A549 (cell line): ENCODE measurements at regions not wholly inside any gene's neighbourhood (a gene's known extent, or its start where the extent isn't known, plus 50 kb on each side); places are given as distances from the start of the nearest gene placed in this dataset.

Experiments
- ATAC-seq, 2 experiments: fragments of 200-7000 bp in 1 of 2; fragments of >200 bp in 1 of 2; cut with Nextera tagmentation in 1 of 2; cut with Tn5 transposase in 1 of 2; 3 replicates each; pipeline versions ENCODE4 v1.8.0 to v1.9.1; 2018 to 2020; ENCODE audit warnings: mild to moderate bottlenecking in 1 of 2, moderate library complexity in 1 of 2
- CTCF ChIA-PET: fragments of 300-600 bp; sonication (Branson Sonifier 250); formaldehyde crosslinking; extraction: SDS; loops from one replicate; lab custom pipeline; 2021; ENCODE audit warnings: antibody characterized with exemption, inconsistent platforms; lab: Yijun Ruan, JAX
- POLR2A ChIA-PET: fragments of 350-600 bp; formaldehyde crosslinking; extraction: SDS; loops from one replicate; lab custom pipeline; 2021; ENCODE audit warnings: antibody characterized with exemption, inconsistent platforms; lab: Yijun Ruan, JAX
- DNase-seq, 2 experiments: peaks; one replicate each; pipeline versions ENCODE4 v3.0.0 to v3.0.0-alpha.2; 2011 to 2016; ENCODE audit warnings: low read depth in 1 of 2, low spot score in 1 of 2
- FAIRE-seq: peaks from 2 replicates; lab custom pipeline; 2011; peaks lifted over from hg19 to GRCh38; lab: Jason Lieb, UNC
- H3K27ac ChIP-seq, 2 experiments: fragments of >200 bp; sonication (Bioruptor Twin); formaldehyde crosslinking; 3 replicates each; pipeline ENCODE4 v1.5.1; 2016 to 2017
- H3K4me1 ChIP-seq: fragments of >200 bp; sonication (Bioruptor Twin); formaldehyde crosslinking; 3 replicates; pipeline ENCODE4 v1.6.1; 2016
- H3K4me2 ChIP-seq: fragments of >200 bp; sonication (Bioruptor Twin); formaldehyde crosslinking; 3 replicates; pipeline ENCODE4 v1.6.1; 2016
- H3K4me3 ChIP-seq: fragments of >200 bp; sonication (Bioruptor Twin); formaldehyde crosslinking; 3 replicates; pipeline ENCODE4 v1.5.1; 2016
- H3K9me3 ChIP-seq: fragments of >200 bp; sonication (Bioruptor Twin); formaldehyde crosslinking; 3 replicates; pipeline ENCODE4 v1.6.1; 2016
- BHLHE40 ChIP-seq: IDR thresholded peaks from 2 replicates; pipeline ENCODE4 v1.6.1; 2012; ENCODE audit warnings: low read depth, low read length, inconsistent platforms
- CBX2 ChIP-seq: fragments of 200-600 bp; sonication (generic); IDR thresholded peaks from 2 replicates; pipeline ENCODE4 v1.6.1; 2016; ENCODE audit warnings: low read depth, mild to moderate bottlenecking, borderline replicate concordance
- CHD2 ChIP-seq: fragments of 150-350 bp; IDR thresholded peaks from 2 replicates; pipeline ENCODE4 v1.6.1; 2014; ENCODE audit warnings: low read length; ENCODE audit not compliant: partially characterized antibody
- CHD4 ChIP-seq: fragments of 200-600 bp; sonication (generic); IDR thresholded peaks from 2 replicates; pipeline ENCODE4 v1.6.1; 2016; ENCODE audit warnings: antibody characterized with exemption, mild to moderate bottlenecking, borderline replicate concordance
- CTCF ChIP-seq: fragments of >200 bp; sonication (Bioruptor Twin); formaldehyde crosslinking; IDR thresholded peaks from 3 replicates; pipeline ENCODE4 v1.5.1; 2016
- E2F6 ChIP-seq: IDR thresholded peaks from 2 replicates; pipeline ENCODE4 v1.6.1; 2012; ENCODE audit warnings: low read depth, borderline replicate concordance
- EHF ChIP-seq: fragments of 250-450 bp; sonication (Bioruptor Pico); IDR thresholded peaks from 2 replicates; pipeline ENCODE4 v1.5.0; 2020; ENCODE audit warnings: mild to moderate bottlenecking
- EHMT2 ChIP-seq: fragments of 200-600 bp; sonication (generic); IDR thresholded peaks from 2 replicates; pipeline ENCODE4 v1.6.1; 2016; ENCODE audit warnings: antibody characterized with exemption, low read depth, mild to moderate bottlenecking, moderate library complexity
- ELK1 ChIP-seq: fragments of 150-350 bp; IDR thresholded peaks from 2 replicates; pipeline ENCODE4 v1.6.1; 2014; ENCODE audit warnings: low read depth, mild to moderate bottlenecking, low read length
- EP300 ChIP-seq, 2 experiments: fragments of >200 bp; sonication (Bioruptor Twin); formaldehyde crosslinking; IDR thresholded peaks; 2 replicates in 1 of 2; 3 replicates in 1 of 2; pipeline ENCODE4 v1.6.1; 2016 to 2017
- FOSB ChIP-seq: fragments of 250-450 bp; sonication (Bioruptor Pico); IDR thresholded peaks from 2 replicates; pipeline ENCODE4 v1.5.0; 2020; ENCODE audit warnings: mild to moderate bottlenecking, moderate library complexity
- HDAC2 ChIP-seq: fragments of 200-600 bp; sonication (generic); IDR thresholded peaks from 2 replicates; pipeline ENCODE4 v1.6.1; 2016
- HES2 ChIP-seq: fragments of >200 bp; sonication (Bioruptor Twin); formaldehyde crosslinking; IDR thresholded peaks from 2 replicates; pipeline ENCODE4 v1.6.1; 2016
- HOXA7 ChIP-seq: fragments of 250-450 bp; sonication (Bioruptor Pico); IDR thresholded peaks from 2 replicates; pipeline ENCODE4 v1.5.0; 2020; ENCODE audit warnings: mild to moderate bottlenecking, moderate library complexity
- JUNB ChIP-seq: fragments of >200 bp; sonication (Bioruptor Twin); formaldehyde crosslinking; IDR thresholded peaks from 2 replicates; pipeline ENCODE4 v1.6.1; 2016
- KDM5A ChIP-seq: fragments of 200-600 bp; sonication (generic); IDR thresholded peaks from 2 replicates; pipeline ENCODE4 v1.6.1; 2016; ENCODE audit warnings: antibody characterized with exemption, mild to moderate bottlenecking
- NR3C1 ChIP-seq: fragments of >200 bp; sonication (Bioruptor Twin); formaldehyde crosslinking; IDR thresholded peaks from 3 replicates; pipeline ENCODE4 v1.6.1; 2017
- PBX3 ChIP-seq: IDR thresholded peaks from 2 replicates; pipeline ENCODE4 v1.6.1; 2012
- RAD21 ChIP-seq, 2 experiments: fragments of >200 bp in 1 of 2; sonication (Bioruptor Twin) in 1 of 2; formaldehyde crosslinking in 1 of 2; IDR thresholded peaks in 1 of 2; conservative IDR thresholded peaks in 1 of 2; 2 replicates in 1 of 2; 3 replicates in 1 of 2; pipeline ENCODE4 v1.6.1; 2012 to 2018; ENCODE audit warnings: inconsistent platforms in 1 of 2
- RARB ChIP-seq: fragments of 250-450 bp; sonication (Bioruptor Pico); IDR thresholded peaks from 2 replicates; pipeline ENCODE4 v1.8.0; 2021; ENCODE audit warnings: mild to moderate bottlenecking, moderate library complexity
- RCOR1 ChIP-seq: fragments of 150-350 bp; IDR thresholded peaks from 2 replicates; pipeline ENCODE4 v1.6.1; 2014; ENCODE audit warnings: antibody characterized with exemption, low read length, low read depth
- REST ChIP-seq: fragments of 200-600 bp; sonication (generic); IDR thresholded peaks from 2 replicates; pipeline ENCODE4 v1.6.1; 2016; ENCODE audit warnings: antibody characterized with exemption, mild to moderate bottlenecking, moderate library complexity
- RFX5 ChIP-seq: fragments of 450-650 bp; IDR thresholded peaks from 2 replicates; pipeline ENCODE4 v1.7.1; 2014; ENCODE audit warnings: antibody characterized with exemption, mild to moderate bottlenecking, moderate library complexity
- SREBF2 ChIP-seq: fragments of 450-650 bp; IDR thresholded peaks from 2 replicates; pipeline ENCODE4 v1.6.1; 2014; ENCODE audit warnings: mild to moderate bottlenecking, moderate library complexity
- TP53 ChIP-seq: fragments of 250-450 bp; sonication (Bioruptor Pico); IDR thresholded peaks from 2 replicates; pipeline ENCODE4 v1.5.0; 2021; ENCODE audit warnings: mild to moderate bottlenecking, moderate library complexity
- ZFP36 ChIP-seq: fragments of 450-650 bp; IDR thresholded peaks from 2 replicates; pipeline ENCODE4 v1.6.1; 2014; ENCODE audit warnings: borderline replicate concordance; ENCODE audit not compliant: partially characterized antibody
- ZSCAN20 ChIP-seq: fragments of 250-450 bp; sonication (Bioruptor Pico); IDR thresholded peaks from 2 replicates; pipeline ENCODE4 v1.8.0; 2022; ENCODE audit warnings: mild to moderate bottlenecking, moderate library complexity
- WGBS: methylation state at CpG from one replicate; pipeline ENCODE4 v1.1.6; 2017; ENCODE audit errors: missing lambda C conversion rate; 5-methylcytosine and 5-hydroxymethylcytosine counted together

GRCh38 chr13:65343898-65344663 is 1886.1 kb downstream of the PCDH9 start:
- ChIA-PET CTCF (no interaction called here), POLR2A (no interaction called here)
- no peak for TF ChIP-seq FOSB (CRISPR knock-in tag)
- TF ChIP-seq EP300 (IDR thresholded peaks at IDR 0.05): no peak
- TF ChIP-seq ELK1: no peak
- no peak for TF ChIP-seq TP53 (CRISPR knock-in tag)
- TF ChIP-seq CTCF: no peak
- TF ChIP-seq CBX2: no peak
- no peak for TF ChIP-seq EHF (CRISPR knock-in tag)
- TF ChIP-seq ZFP36: no peak
- no peak for TF ChIP-seq EHMT2
- no peak for TF ChIP-seq HOXA7 (CRISPR knock-in tag)
- TF ChIP-seq HES2: no peak
- no peak for TF ChIP-seq JUNB
- no peaks in the 10 kb centered on the region for H3K9me3 ChIP-seq
- H3K4me3 ChIP-seq: no peak overlapping the region
- no peak for ATAC-seq
- 33% methylated on average over 1 of the region's 1 CpG for WGBS
- DNase-seq: no peak
- no peak overlapping the region for H3K4me2 ChIP-seq
- no peak overlapping the region for H3K27ac ChIP-seq
- FAIRE-seq: no peak
- no peaks in the 10 kb centered on the region for H3K4me1 ChIP-seq

- FAIRE-seq: no peak
- ChIA-PET CTCF (no interaction called here), POLR2A (no interaction called here)
Measured at GRCh38 chr13:65342541-65343337, 1887.4 kb downstream of the PCDH9 start.

GRCh38 chr13:65339241-65339640 is 1890.9 kb downstream of the PCDH9 start:
- Histone ChIP-seq H3K4me2 (no peak overlapping the region), H3K4me1 (no peaks in the 10 kb centered on the region), H3K9me3 (no peaks in the 10 kb centered on the region), H3K4me3 (no peak overlapping the region), H3K27ac (no peak overlapping the region)
- CTCF ChIA-PET: no interaction called here
- FAIRE-seq: no peak
- DNase-seq: no peak
- POLR2A ChIA-PET: no interaction called here
- 67% methylated on average over 3 of the region's 3 CpGs for WGBS
- no peak for ATAC-seq
- TF ChIP-seq HDAC2 (no peak), BHLHE40 (no peak), REST (no peak), NR3C1 (no peak), PBX3 (no peak), RCOR1 (no peak), HES2 (no peak), E2F6 (no peak), CHD2 (no peak)

More at GRCh38 chr13:65342541-65343337, 1887.4 kb downstream of the PCDH9 start:
- H3K4me2 ChIP-seq: no peak overlapping the region
- H3K4me3 ChIP-seq: no peak overlapping the region
- H3K4me1 ChIP-seq: no peaks in the 10 kb centered on the region
- DNase-seq (no peak), ATAC-seq (no peak)
- no peaks in the 10 kb centered on the region for H3K9me3 ChIP-seq
- TF ChIP-seq RFX5 (no peak), NR3C1 (no peak), RAD21 (conservative IDR thresholded peaks at IDR 0.05 in 1 of 2, IDR thresholded peaks at IDR 0.05 in 1 of 2) (no peak), KDM5A (no peak), CHD4 (no peak), ZSCAN20 (no peak), HOXA7 (CRISPR knock-in tag) (no peak), RARB (no peak), CBX2 (no peak), SREBF2 (no peak), TP53 (CRISPR knock-in tag) (no peak)
- H3K27ac ChIP-seq: no peak overlapping the region
